ENCODE measurements at regions not wholly inside any gene's neighbourhood (a gene's known extent, or its start where the extent isn't known, plus 50 kb on each side); places are given as distances from the start of the nearest gene placed in this dataset.

- H3K9me1 ChIP-seq (ENCODE audit: control insufficient read depth, extremely low read depth, insufficient read depth, low read length): no peaks in the 10 kb centered on the region
- no peaks in the 10 kb centered on the region for H3K9me3 ChIP-seq (ENCODE audit: control insufficient read depth, low read depth, low read length)
- H3K27me3 ChIP-seq (ENCODE audit: control insufficient read depth, extremely low read depth, insufficient read depth, low read length): no peaks in the 10 kb centered on the region
- H3K4me3 ChIP-seq (ENCODE audit: control insufficient read depth in 2 of 3, extremely low read depth in 1 of 3, insufficient read depth in 2 of 3, low read depth in 1 of 3, low read length in 3 of 3): no peak overlapping the region
- no peak overlapping the region for H3K9ac ChIP-seq (ENCODE audit: control insufficient read depth, extremely low read depth, insufficient read depth, low read length)
- no peaks in the 10 kb centered on the region for H3K4me1 ChIP-seq (ENCODE audit: control insufficient read depth, extremely low read depth, insufficient read depth, low read length)
- TF ChIP-seq CTCF (optimal IDR thresholded peaks at IDR 0.05 in 1 of 3, IDR thresholded peaks at IDR 0.05 in 1 of 3, conservative IDR thresholded peaks at IDR 0.05 in 1 of 3; ENCODE audit: extremely low read depth in 1 of 3, insufficient read depth in 2 of 3, low read length in 3 of 3) (no peak), EZH2 (IDR thresholded peaks at IDR 0.05; ENCODE audit: low read length) (no peak)
- H3K79me2 ChIP-seq (ENCODE audit: control insufficient read depth, insufficient read depth, low read length): no peaks in the 10 kb centered on the region
- no peak overlapping the region for H3K4me2 ChIP-seq (ENCODE audit: control insufficient read depth, extremely low read depth, insufficient read depth, low read depth, low read length)
- no peak overlapping the region for H3K27ac ChIP-seq (ENCODE audit: control insufficient read depth, insufficient read depth, low read length)
- H2AFZ ChIP-seq (ENCODE audit: control insufficient read depth, low read length): no peak overlapping the region
- H4K20me1 ChIP-seq (ENCODE audit: control insufficient read depth, extremely low read depth, insufficient read depth, low read length): no peaks in the 10 kb centered on the region
- no peak for FAIRE-seq
- H3K36me3 ChIP-seq (ENCODE audit: control insufficient read depth in 2 of 2, extremely low read depth in 1 of 2, insufficient read depth in 2 of 2, low read length in 2 of 2): no peaks in the 10 kb centered on the region
- DNase-seq (ENCODE audit: low read depth, low spot score): no peak
- dilution Hi-C loops (cut with MboI; ENCODE audit: extremely low pct_ligation_motif_present, low sequenced_read_pairs): no loop called here
These were observed 673.7 kb downstream of the DIPK2A start for GRCh38 chr3:144645300-144645699.

- Histone ChIP-seq H3K9me1 (ENCODE audit: control insufficient read depth, extremely low read depth, insufficient read depth, low read length) (no peaks in the 10 kb centered on the region), H4K20me1 (ENCODE audit: control insufficient read depth, extremely low read depth, insufficient read depth, low read length) (no peaks in the 10 kb centered on the region), H2AFZ (ENCODE audit: control insufficient read depth, low read length) (no peak overlapping the region), H3K4me3 (ENCODE audit: control insufficient read depth in 2 of 3, extremely low read depth in 1 of 3, insufficient read depth in 2 of 3, low read depth in 1 of 3, low read length in 3 of 3) (no peak overlapping the region), H3K27ac (ENCODE audit: control insufficient read depth, insufficient read depth, low read length) (no peak overlapping the region), H3K36me3 (ENCODE audit: control insufficient read depth in 2 of 2, extremely low read depth in 1 of 2, insufficient read depth in 2 of 2, low read length in 2 of 2) (no peaks in the 10 kb centered on the region), H3K9me3 (ENCODE audit: control insufficient read depth, low read depth, low read length) (no peaks in the 10 kb centered on the region), H3K27me3 (ENCODE audit: control insufficient read depth, extremely low read depth, insufficient read depth, low read length) (no peaks in the 10 kb centered on the region), H3K4me2 (ENCODE audit: control insufficient read depth, extremely low read depth, insufficient read depth, low read depth, low read length) (no peak overlapping the region), H3K9ac (ENCODE audit: control insufficient read depth, extremely low read depth, insufficient read depth, low read length) (no peak overlapping the region), H3K4me1 (ENCODE audit: control insufficient read depth, extremely low read depth, insufficient read depth, low read length) (no peaks in the 10 kb centered on the region), H3K79me2 (ENCODE audit: control insufficient read depth, insufficient read depth, low read length) (no peaks in the 10 kb centered on the region)
- dilution Hi-C loops (cut with MboI; ENCODE audit: extremely low pct_ligation_motif_present, low sequenced_read_pairs): no loop called here
- DNase-seq (ENCODE audit: low read depth, low spot score) (no peak), FAIRE-seq (no peak)
- TF ChIP-seq EZH2 (IDR thresholded peaks at IDR 0.05; ENCODE audit: low read length) (no peak), CTCF (optimal IDR thresholded peaks at IDR 0.05 in 1 of 3, IDR thresholded peaks at IDR 0.05 in 1 of 3, conservative IDR thresholded peaks at IDR 0.05 in 1 of 3; ENCODE audit: extremely low read depth in 1 of 3, insufficient read depth in 2 of 3, low read length in 3 of 3) (no peak)
These were observed 678.8 kb downstream of the DIPK2A start for GRCh38 chr3:144650380-144650779.
